ENCODE measurements at regions not wholly inside any gene's neighbourhood (a gene's known extent, or its start where the extent isn't known, plus 50 kb on each side); places are given as distances from the start of the nearest gene placed in this dataset.

- H3K27me3 ChIP-seq (ENCODE audit: control insufficient read depth, insufficient read depth, low read length): no peaks in the 10 kb centered on the region
- no peak overlapping the region for H3K9ac ChIP-seq (ENCODE audit: low read depth, low read length)
- H3K9me3 ChIP-seq (ENCODE audit: control insufficient read depth, insufficient read depth, low read length): no peaks in the 10 kb centered on the region
- H3K4me3 ChIP-seq (ENCODE audit: low read depth, low read length): no peak overlapping the region
- H3K4me1 ChIP-seq (ENCODE audit: control insufficient read depth, insufficient read depth, low read length): no peaks in the 10 kb centered on the region
- no peaks in the 10 kb centered on the region for H3K36me3 ChIP-seq (ENCODE audit: control insufficient read depth, insufficient read depth, low read length)
These were observed 330.5 kb upstream of the TCF4 start for GRCh38 chr18:55918444-55918843.

GRCh38 chr18:55912919-55913318, 324.9 kb upstream of the TCF4 start:
- Histone ChIP-seq H3K9ac (ENCODE audit: low read depth, low read length) (no peak overlapping the region), H3K27me3 (ENCODE audit: control insufficient read depth, insufficient read depth, low read length) (no peaks in the 10 kb centered on the region), H3K4me3 (ENCODE audit: low read depth, low read length) (no peak overlapping the region), H3K9me3 (ENCODE audit: control insufficient read depth, insufficient read depth, low read length) (no peaks in the 10 kb centered on the region), H3K4me1 (ENCODE audit: control insufficient read depth, insufficient read depth, low read length) (peaks cover under 1% of the 10 kb centered on the region), H3K36me3 (ENCODE audit: control insufficient read depth, insufficient read depth, low read length) (no peaks in the 10 kb centered on the region)

GRCh38 chr18:55912071-55912470, 324.1 kb upstream of the TCF4 start:
- no peaks in the 10 kb centered on the region for H3K36me3 ChIP-seq (ENCODE audit: control insufficient read depth, insufficient read depth, low read length)
- no peak overlapping the region for H3K9ac ChIP-seq (ENCODE audit: low read depth, low read length)
- no peaks in the 10 kb centered on the region for H3K9me3 ChIP-seq (ENCODE audit: control insufficient read depth, insufficient read depth, low read length)
- peaks cover 8% of the 10 kb centered on the region for H3K4me1 ChIP-seq (ENCODE audit: control insufficient read depth, insufficient read depth, low read length)
- no peak overlapping the region for H3K4me3 ChIP-seq (ENCODE audit: low read depth, low read length)
- H3K27me3 ChIP-seq (ENCODE audit: control insufficient read depth, insufficient read depth, low read length): no peaks in the 10 kb centered on the region

- no peaks in the 10 kb centered on the region for H3K36me3 ChIP-seq (ENCODE audit: control insufficient read depth, insufficient read depth, low read length)
- H3K4me3 ChIP-seq (ENCODE audit: low read depth, low read length): no peak overlapping the region
- no peaks in the 10 kb centered on the region for H3K27me3 ChIP-seq (ENCODE audit: control insufficient read depth, insufficient read depth, low read length)
- H3K9me3 ChIP-seq (ENCODE audit: control insufficient read depth, insufficient read depth, low read length): no peaks in the 10 kb centered on the region
- no peak overlapping the region for H3K9ac ChIP-seq (ENCODE audit: low read depth, low read length)
- peaks cover 8% of the 10 kb centered on the region for H3K4me1 ChIP-seq (ENCODE audit: control insufficient read depth, insufficient read depth, low read length)
These were observed 322.3 kb upstream of the TCF4 start for GRCh38 chr18:55910296-55910695.

GRCh38 chr18:55908901-55909366, 320.9 kb upstream of the TCF4 start:
- H3K27me3 ChIP-seq (ENCODE audit: control insufficient read depth, insufficient read depth, low read length): no peaks in the 10 kb centered on the region
- H3K9ac ChIP-seq (ENCODE audit: low read depth, low read length): no peak overlapping the region
- H3K9me3 ChIP-seq (ENCODE audit: control insufficient read depth, insufficient read depth, low read length): no peaks in the 10 kb centered on the region
- H3K4me1 ChIP-seq (ENCODE audit: control insufficient read depth, insufficient read depth, low read length): peaks cover 8% of the 10 kb centered on the region
- no peaks in the 10 kb centered on the region for H3K36me3 ChIP-seq (ENCODE audit: control insufficient read depth, insufficient read depth, low read length)
- no peak overlapping the region for H3K4me3 ChIP-seq (ENCODE audit: low read depth, low read length)

- H3K4me1 ChIP-seq (ENCODE audit: control insufficient read depth, insufficient read depth, low read length): peaks cover 8% of the 10 kb centered on the region
- no peaks in the 10 kb centered on the region for H3K27me3 ChIP-seq (ENCODE audit: control insufficient read depth, insufficient read depth, low read length)
- no peaks in the 10 kb centered on the region for H3K9me3 ChIP-seq (ENCODE audit: control insufficient read depth, insufficient read depth, low read length)
- no peak overlapping the region for H3K4me3 ChIP-seq (ENCODE audit: low read depth, low read length)
- H3K9ac ChIP-seq (ENCODE audit: low read depth, low read length): no peak overlapping the region
- H3K36me3 ChIP-seq (ENCODE audit: control insufficient read depth, insufficient read depth, low read length): no peaks in the 10 kb centered on the region
These were observed 319.6 kb upstream of the TCF4 start for GRCh38 chr18:55907453-55908175.

GRCh38 chr18:55906536-55906935, 318.5 kb upstream of the TCF4 start:
- Histone ChIP-seq H3K27me3 (ENCODE audit: control insufficient read depth, insufficient read depth, low read length) (no peaks in the 10 kb centered on the region), H3K9ac (ENCODE audit: low read depth, low read length) (no peak overlapping the region), H3K4me3 (ENCODE audit: low read depth, low read length) (no peak overlapping the region), H3K36me3 (ENCODE audit: control insufficient read depth, insufficient read depth, low read length) (no peaks in the 10 kb centered on the region), H3K9me3 (ENCODE audit: control insufficient read depth, insufficient read depth, low read length) (no peaks in the 10 kb centered on the region), H3K4me1 (ENCODE audit: control insufficient read depth, insufficient read depth, low read length) (peaks cover 8% of the 10 kb centered on the region)

GRCh38 chr18:55903911-55904310, 315.9 kb upstream of the TCF4 start:
- Histone ChIP-seq H3K4me3 (ENCODE audit: low read depth, low read length) (no peak overlapping the region), H3K9ac (ENCODE audit: low read depth, low read length) (no peak overlapping the region), H3K4me1 (ENCODE audit: control insufficient read depth, insufficient read depth, low read length) (peaks cover 8% of the 10 kb centered on the region), H3K36me3 (ENCODE audit: control insufficient read depth, insufficient read depth, low read length) (no peaks in the 10 kb centered on the region), H3K27me3 (ENCODE audit: control insufficient read depth, insufficient read depth, low read length) (no peaks in the 10 kb centered on the region), H3K9me3 (ENCODE audit: control insufficient read depth, insufficient read depth, low read length) (no peaks in the 10 kb centered on the region)

- Histone ChIP-seq H3K4me3 (ENCODE audit: low read depth, low read length) (no peak overlapping the region), H3K27me3 (ENCODE audit: control insufficient read depth, insufficient read depth, low read length) (no peaks in the 10 kb centered on the region), H3K4me1 (ENCODE audit: control insufficient read depth, insufficient read depth, low read length) (no peaks in the 10 kb centered on the region)
These were observed 312.4 kb upstream of the TCF4 start for GRCh38 chr18:55900380-55900779.

GRCh38 chr18:55897091-55897689, 309.2 kb upstream of the TCF4 start:
- H3K4me1 ChIP-seq (ENCODE audit: control insufficient read depth, insufficient read depth, low read length): peaks cover 4% of the 10 kb centered on the region
- no peaks in the 10 kb centered on the region for H3K9me3 ChIP-seq (ENCODE audit: control insufficient read depth, insufficient read depth, low read length)
- H3K36me3 ChIP-seq (ENCODE audit: control insufficient read depth, insufficient read depth, low read length): no peaks in the 10 kb centered on the region
- H3K27me3 ChIP-seq (ENCODE audit: control insufficient read depth, insufficient read depth, low read length): no peaks in the 10 kb centered on the region
- no peak overlapping the region for H3K4me3 ChIP-seq (ENCODE audit: low read depth, low read length)
- no peak overlapping the region for H3K9ac ChIP-seq (ENCODE audit: low read depth, low read length)

More at GRCh38 chr18:55900380-55900779, 312.4 kb upstream of the TCF4 start:
- Histone ChIP-seq H3K9me3 (ENCODE audit: control insufficient read depth, insufficient read depth, low read length) (no peaks in the 10 kb centered on the region), H3K36me3 (ENCODE audit: control insufficient read depth, insufficient read depth, low read length) (no peaks in the 10 kb centered on the region), H3K9ac (ENCODE audit: low read depth, low read length) (no peak overlapping the region)

- Histone ChIP-seq H3K9ac (ENCODE audit: low read depth, low read length) (no peak overlapping the region), H3K27me3 (ENCODE audit: control insufficient read depth, insufficient read depth, low read length) (no peaks in the 10 kb centered on the region), H3K36me3 (ENCODE audit: control insufficient read depth, insufficient read depth, low read length) (no peaks in the 10 kb centered on the region), H3K4me3 (ENCODE audit: low read depth, low read length) (peak overlapping the region; percentile 15), H3K4me1 (ENCODE audit: control insufficient read depth, insufficient read depth, low read length) (peaks cover 4% of the 10 kb centered on the region), H3K9me3 (ENCODE audit: control insufficient read depth, insufficient read depth, low read length) (no peaks in the 10 kb centered on the region)
These were observed 306.0 kb upstream of the TCF4 start for GRCh38 chr18:55893948-55894347.
